Natural killer cell (primary cell): ENCODE measurements at regions not wholly inside any gene's neighbourhood (a gene's known extent, or its start where the extent isn't known, plus 50 kb on each side); places are given as distances from the start of the nearest gene placed in this dataset.
"Not testable (repeated sequence)": the region's sequence is repeated elsewhere in the genome, so short reads cannot be mapped to it uniquely, and the experiment has no call there.

ENCODE experiments used
- ATAC-seq, 3 donors: fragments of 150-1000 bp in 2 of 3; fragments of 200-7000 bp in 1 of 3; cut with Tn5 transposase; 1 replicate in 1 of 3; 2 replicates in 2 of 3; pipeline ENCODE4 v1.10.0; 2021; ENCODE audit warnings: mild to moderate bottlenecking in 2 of 3, moderate library complexity in 2 of 3
- DNase-seq, 2 donors: peaks; one replicate each; pipeline versions ENCODE4 v3.0.0 to v3.0.0-alpha.2; 2013 to 2021; ENCODE audit warnings: mixed read lengths in 1 of 2
- H3K27ac ChIP-seq: one replicate; pipeline ENCODE4 v1.5.1; 2013; ENCODE audit warnings: mild to moderate bottlenecking, low read length
- H3K27me3 ChIP-seq: one replicate; pipeline ENCODE4 v1.6.1; 2013; ENCODE audit warnings: low read length; ENCODE audit not compliant: control insufficient read depth, insufficient read depth
- H3K36me3 ChIP-seq: one replicate; pipeline ENCODE4 v1.6.1; 2013; ENCODE audit warnings: low read length; ENCODE audit not compliant: control insufficient read depth, insufficient read depth
- H3K4me1 ChIP-seq: one replicate; pipeline ENCODE4 v1.6.1; 2013; ENCODE audit warnings: low read length; ENCODE audit not compliant: control insufficient read depth, insufficient read depth
- H3K4me3 ChIP-seq: one replicate; pipeline ENCODE4 v1.5.1; 2013; ENCODE audit warnings: low read length
- H3K9me3 ChIP-seq: one replicate; pipeline ENCODE4 v1.6.1; 2013; ENCODE audit warnings: low read length; ENCODE audit not compliant: control insufficient read depth, insufficient read depth
- H3K27ac Mint-ChIP-seq, 2 donors: one replicate each; pipeline ENCODE4 v1.8.0; 2022; ENCODE audit warnings: mild to moderate bottlenecking in 2 of 2, mixed read lengths in 2 of 2, moderate library complexity in 1 of 2
- H3K27me3 Mint-ChIP-seq, 2 donors: one replicate each; pipeline ENCODE4 v1.8.0; 2022; ENCODE audit warnings: low read depth in 2 of 2, mixed read lengths in 2 of 2
- H3K36me3 Mint-ChIP-seq: one replicate; pipeline ENCODE4 v1.8.0; 2022; ENCODE audit warnings: mixed read lengths
- H3K4me1 Mint-ChIP-seq, 2 donors: one replicate each; pipeline ENCODE4 v1.8.0; 2022; ENCODE audit warnings: mixed read lengths in 2 of 2
- H3K4me3 Mint-ChIP-seq: one replicate; pipeline ENCODE4 v1.8.0; 2022; ENCODE audit warnings: mild to moderate bottlenecking, moderate library complexity, mixed read lengths
- H3K9me3 Mint-ChIP-seq, 2 donors: one replicate each; pipeline ENCODE4 v1.8.0; 2022; ENCODE audit warnings: mixed read lengths in 2 of 2
- CTCF ChIP-seq: fragments of 200-600 bp; IDR thresholded peaks from one replicate; pipeline ENCODE4 v1.8.0; 2022; ENCODE audit warnings: antibody characterized with exemption
- WGBS: methylation state at CpG from one replicate; pipeline ENCODE4 v1.1.7; 2013; ENCODE audit warnings: missing lambda C conversion rate; ENCODE audit not compliant: insufficient coverage; 5-methylcytosine and 5-hydroxymethylcytosine counted together
- intact Hi-C: fragments of 100-400 bp; cut with micrococcal nuclease; formaldehyde crosslinking; loops from one replicate; pipeline ENCODE4 v1.14.2; 2022

DNA sequence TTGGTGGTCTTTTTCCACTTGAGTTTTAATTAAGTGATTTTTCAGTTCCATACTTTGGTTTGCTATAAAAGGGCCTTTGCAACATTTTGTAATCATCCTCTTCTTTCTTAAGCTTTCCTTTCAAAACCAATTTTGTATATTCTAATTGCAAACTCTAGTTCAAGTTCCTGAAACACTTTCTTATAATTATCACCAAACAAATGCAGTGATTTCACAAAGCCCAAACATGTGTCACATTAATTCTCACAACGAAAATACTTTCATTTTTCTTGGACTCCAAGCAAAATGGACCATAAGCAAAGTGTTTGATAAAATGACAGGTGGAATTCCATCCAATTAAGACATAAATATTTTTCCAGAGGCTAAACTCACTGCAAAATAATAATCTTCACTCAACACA is 188.2 kb upstream of the IRX5 start:
- ATAC-seq = no peak
- Histone ChIP-seq H3K4me3 (no peak overlapping the region), H3K4me1 (no peaks in the 10 kb centered on the region), H3K27ac (no peak overlapping the region), H3K27me3 (no peaks in the 10 kb centered on the region), H3K36me3 (no peaks in the 10 kb centered on the region), H3K9me3 (no peaks in the 10 kb centered on the region)
- H3K27ac Mint-ChIP-seq = no peak overlapping the region
- H3K4me1 Mint-ChIP-seq = no peaks in the 10 kb centered on the region
- intact Hi-C loops = no loop called here
- peaks cover 0 to 2% of the 10 kb centered on the region in 2 donors for H3K27me3 Mint-ChIP-seq
- TF ChIP-seq CTCF = no peak
- WGBS = no CpG with 5 or more reads among the region's 1 CpG
- H3K36me3 Mint-ChIP-seq = no peaks in the 10 kb centered on the region
- no peak overlapping the region for H3K4me3 Mint-ChIP-seq
- DNase-seq = no peak
- peaks cover 0 to 6% of the 10 kb centered on the region in 2 donors for H3K9me3 Mint-ChIP-seq

DNA sequence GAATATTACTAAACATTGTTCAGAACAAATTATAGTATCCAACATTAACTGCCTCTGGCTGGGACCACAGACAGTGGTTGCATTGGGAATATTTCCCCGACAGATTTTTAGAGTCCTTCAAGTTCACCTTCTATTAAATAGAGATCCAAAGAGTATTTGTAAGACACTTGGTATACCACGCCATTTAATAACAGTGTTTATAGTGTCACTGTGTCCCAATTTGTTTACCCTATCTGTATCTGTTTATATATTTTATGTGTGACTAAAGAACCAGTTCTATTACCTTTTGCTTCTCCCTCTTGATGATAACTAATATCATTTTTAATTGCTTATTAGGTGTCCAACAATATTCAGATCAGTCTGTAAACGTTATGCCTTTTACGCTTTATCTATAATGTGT is 191.3 kb upstream of the IRX5 start:
- Histone ChIP-seq H3K36me3 (no peaks in the 10 kb centered on the region), H3K27me3 (no peaks in the 10 kb centered on the region), H3K4me3 (no peak overlapping the region), H3K9me3 (no peaks in the 10 kb centered on the region), H3K4me1 (no peaks in the 10 kb centered on the region), H3K27ac (no peak overlapping the region)
- H3K27me3 Mint-ChIP-seq = no peaks in the 10 kb centered on the region
- DNase-seq = no peak
- no peak overlapping the region for H3K27ac Mint-ChIP-seq
- 100% methylated on average over 1 of the region's 4 CpGs for WGBS
- H3K36me3 Mint-ChIP-seq = no peaks in the 10 kb centered on the region
- H3K4me1 Mint-ChIP-seq = no peaks in the 10 kb centered on the region
- no peak for TF ChIP-seq CTCF
- intact Hi-C loops = no loop called here
- no peak overlapping the region for H3K4me3 Mint-ChIP-seq
- no peak for ATAC-seq
- H3K9me3 Mint-ChIP-seq = peaks cover 0 to 4% of the 10 kb centered on the region in 2 donors

GRCh38 chr16:54734156-54734555 is 196.5 kb upstream of the IRX5 start:
- intact Hi-C loops = no loop called here
- no CpG with 5 or more reads among the region's 1 CpG for WGBS
- Histone ChIP-seq H3K4me1 (no peaks in the 10 kb centered on the region), H3K27me3 (no peaks in the 10 kb centered on the region), H3K36me3 (no peaks in the 10 kb centered on the region), H3K9me3 (no peaks in the 10 kb centered on the region), H3K27ac (no peak overlapping the region), H3K4me3 (no peak overlapping the region)
- Mint-ChIP-seq H3K36me3 (no peaks in the 10 kb centered on the region), H3K27ac (no peak overlapping the region), H3K9me3 (no peaks in the 10 kb centered on the region), H3K27me3 (no peaks in the 10 kb centered on the region), H3K4me3 (no peak overlapping the region), H3K4me1 (no peaks in the 10 kb centered on the region)
- ATAC-seq (no peak), DNase-seq (no peak)
- TF ChIP-seq CTCF = no peak

DNA sequence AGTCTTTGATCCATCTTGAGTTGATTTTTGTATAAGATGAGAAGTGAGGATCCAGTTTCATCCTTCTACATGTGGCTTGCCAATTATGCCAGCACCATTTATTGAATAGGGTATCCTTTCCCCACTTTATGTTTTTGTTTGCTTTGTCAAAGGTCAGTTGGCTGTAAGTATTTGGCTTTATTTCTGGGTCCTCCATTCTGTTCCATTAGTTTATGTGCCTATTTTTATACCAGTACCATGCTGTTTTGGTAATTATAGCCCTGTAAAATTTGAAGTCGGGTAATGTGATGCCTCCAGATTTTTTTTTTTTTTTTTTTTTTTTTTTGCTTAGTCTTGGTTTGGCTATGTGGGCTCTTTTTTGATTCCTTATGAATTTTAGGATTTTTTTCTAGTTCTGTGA is 203.0 kb upstream of the IRX5 start:
- H3K36me3 ChIP-seq, ATAC-seq, H3K4me1 Mint-ChIP-seq, H3K27me3 ChIP-seq, H3K9me3 Mint-ChIP-seq, intact Hi-C loops, H3K27ac ChIP-seq, H3K4me3 Mint-ChIP-seq, H3K36me3 Mint-ChIP-seq, H3K27me3 Mint-ChIP-seq, H3K4me3 ChIP-seq, H3K9me3 ChIP-seq, H3K4me1 ChIP-seq, H3K27ac Mint-ChIP-seq, DNase-seq: not testable (repeated sequence)
- WGBS = no CpG with 5 or more reads among the region's 1 CpG
